HG03432 (cell line): ENCODE measurements at regions not wholly inside any gene's neighbourhood (a gene's known extent, or its start where the extent isn't known, plus 50 kb on each side); places are given as distances from the start of the nearest gene placed in this dataset.

Experiments
- ATAC-seq: cut with Tn5 transposase; IDR thresholded peaks from one replicate; pipeline ENCODE4 v1.9.1; 2021; ENCODE audit warnings: mild to moderate bottlenecking, moderate library complexity; ENCODE audit not compliant: unreplicated experiment

DNA sequence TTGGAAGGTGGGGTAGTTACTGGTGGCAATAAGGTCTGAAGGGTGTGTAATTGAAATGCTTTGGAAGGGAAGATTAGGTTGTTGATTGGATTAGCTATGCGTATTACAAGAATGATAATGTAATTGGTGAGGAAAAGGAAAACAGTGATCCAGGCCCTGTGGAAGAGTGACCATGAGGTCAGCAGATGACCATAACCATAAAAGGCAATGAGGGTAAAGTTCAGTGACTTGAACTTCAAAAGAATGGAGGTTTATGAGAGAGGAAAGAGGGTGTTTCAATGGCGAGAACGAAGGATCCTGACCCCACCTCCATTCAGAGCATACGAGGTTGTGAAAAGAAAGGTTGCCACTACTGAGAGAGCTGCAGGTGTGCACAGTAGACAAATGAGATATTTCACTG, 439.7 kb downstream of the CCSER2 start:
- ATAC-seq: no peak

DNA sequence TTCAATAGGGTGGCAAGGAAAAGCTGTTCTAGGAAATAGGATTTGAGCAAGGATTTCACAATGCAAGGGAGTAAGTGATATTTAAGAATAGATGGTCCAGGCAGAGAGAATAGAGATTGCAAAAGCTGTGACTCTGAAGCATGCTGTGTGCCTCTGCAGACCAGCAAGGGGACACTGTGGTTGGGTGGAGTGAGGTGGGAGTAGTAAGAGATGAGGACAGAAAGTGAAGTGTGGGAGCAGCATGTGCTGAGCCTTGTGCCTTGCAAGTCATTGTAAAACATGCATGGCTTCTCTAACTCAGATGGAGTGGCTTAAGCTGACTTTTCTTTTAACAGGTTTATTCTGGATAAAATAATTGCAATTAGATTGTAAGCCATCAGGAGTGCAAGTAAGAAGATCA, 442.4 kb downstream of the CCSER2 start:
- no peak for ATAC-seq

GRCh38 chr10:84783386-84783785, 455.0 kb downstream of the CCSER2 start:
- peak; percentile 86 for ATAC-seq

GRCh38 chr10:84783909-84784308, 455.5 kb downstream of the CCSER2 start:
- ATAC-seq: no peak

DNA sequence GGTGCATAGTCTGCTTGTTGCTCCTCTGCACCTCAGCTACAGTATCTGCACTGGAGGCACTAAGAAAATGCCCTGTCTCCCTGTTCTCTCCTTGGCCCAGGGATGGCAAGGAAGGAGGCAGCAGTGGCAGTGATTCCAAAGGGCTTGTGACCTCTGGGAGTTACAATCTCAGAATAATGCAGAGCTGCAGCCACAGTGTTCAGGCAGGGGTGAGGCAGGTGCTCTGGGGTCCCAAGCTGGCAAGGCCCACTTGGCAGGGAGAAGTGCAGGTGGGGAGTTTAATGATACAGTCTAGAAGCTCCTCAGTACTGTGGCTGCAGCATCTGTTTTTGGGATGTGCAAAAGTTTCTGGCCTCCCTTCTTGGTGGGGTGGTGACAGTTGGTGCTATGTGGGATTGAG, 456.4 kb downstream of the CCSER2 start:
- no peak for ATAC-seq

GRCh38 chr10:84789026-84789425, 460.6 kb downstream of the CCSER2 start:
- no peak for ATAC-seq

- ATAC-seq: no peak
These were observed 469.9 kb downstream of the CCSER2 start for GRCh38 chr10:84798312-84798711.

- ATAC-seq: no peak
These were observed 472.8 kb downstream of the CCSER2 start for GRCh38 chr10:84801156-84801555.

DNA sequence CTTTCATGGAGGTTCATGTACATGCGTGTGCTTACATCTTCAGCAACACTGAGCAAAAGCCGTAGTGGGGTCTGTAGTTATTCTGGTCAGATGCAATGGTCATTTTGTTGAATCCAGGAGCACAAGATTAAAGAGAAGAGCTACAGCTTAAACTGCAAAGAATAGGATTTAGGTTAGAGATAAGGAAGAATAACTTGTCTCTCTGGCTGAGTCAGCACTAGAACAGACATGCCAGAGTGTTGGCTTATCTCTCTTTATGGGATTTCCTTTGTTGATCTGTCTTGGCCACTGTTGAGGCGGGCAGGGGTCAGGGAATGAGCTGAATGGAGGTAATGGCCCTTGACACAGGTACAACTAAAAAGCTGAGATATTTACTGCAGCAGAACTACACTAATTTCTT, 473.5 kb downstream of the CCSER2 start:
- no peak for ATAC-seq

- ATAC-seq: no peak
These were observed 476.8 kb downstream of the CCSER2 start for GRCh38 chr10:84805149-84805548.

DNA sequence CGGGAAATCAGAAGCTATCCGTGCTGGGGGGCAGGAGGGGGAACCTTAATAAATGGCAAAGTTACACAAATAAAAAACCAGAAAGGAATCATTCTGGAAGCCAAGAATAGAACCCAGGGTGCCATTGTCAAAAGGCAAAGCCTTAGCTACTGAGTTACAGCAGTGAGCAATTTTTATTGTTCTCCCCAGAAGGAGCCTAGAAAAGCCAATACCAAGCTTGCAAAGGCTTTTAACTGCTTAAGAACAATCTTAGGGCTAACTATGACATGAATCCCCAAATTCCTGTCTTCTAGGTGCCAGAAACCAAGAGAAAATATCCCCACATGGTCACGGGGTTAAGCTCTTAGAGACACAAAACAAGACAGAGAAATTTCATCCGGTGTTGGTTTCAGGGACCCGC, 482.7 kb downstream of the CCSER2 start:
- ATAC-seq: no peak

DNA sequence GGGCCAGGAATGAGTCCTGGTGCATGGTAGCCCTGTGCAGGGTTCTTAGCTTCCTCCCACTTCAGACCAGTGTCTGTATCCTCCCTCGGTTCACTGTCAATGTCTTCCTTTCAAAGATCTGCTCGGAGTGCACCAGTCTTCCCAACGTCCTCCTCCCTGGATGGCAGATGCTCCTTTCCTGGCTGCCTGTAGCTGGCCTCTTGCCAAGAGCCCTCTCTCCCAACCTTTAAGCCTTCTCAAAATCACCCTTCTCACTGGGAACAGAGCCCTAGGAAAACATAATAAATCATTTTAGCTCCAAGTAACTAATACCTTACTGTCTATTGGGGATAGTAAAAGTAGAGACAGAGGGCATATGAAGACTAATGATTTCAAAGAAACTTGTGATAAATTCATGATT, 490.6 kb downstream of the CCSER2 start:
- ATAC-seq: no peak

DNA sequence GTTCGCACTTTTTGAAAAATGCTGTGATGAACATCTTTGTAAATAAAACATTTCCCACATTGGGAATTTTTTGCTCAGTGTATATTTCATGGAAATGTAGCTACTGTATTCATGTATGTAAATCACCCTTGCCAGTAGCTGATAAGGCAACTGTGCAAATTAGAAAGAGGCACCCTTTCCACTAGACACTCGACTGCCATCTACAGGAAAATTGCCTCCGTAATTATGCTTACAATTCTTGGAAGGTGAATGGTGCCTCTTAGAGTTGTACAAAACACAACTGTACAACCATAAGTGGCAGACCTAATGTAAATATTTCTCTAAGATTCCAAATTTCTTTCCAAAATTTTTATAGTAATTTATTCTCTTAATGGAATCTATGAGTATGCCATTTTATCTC, 491.7 kb downstream of the CCSER2 start:
- no peak for ATAC-seq

DNA sequence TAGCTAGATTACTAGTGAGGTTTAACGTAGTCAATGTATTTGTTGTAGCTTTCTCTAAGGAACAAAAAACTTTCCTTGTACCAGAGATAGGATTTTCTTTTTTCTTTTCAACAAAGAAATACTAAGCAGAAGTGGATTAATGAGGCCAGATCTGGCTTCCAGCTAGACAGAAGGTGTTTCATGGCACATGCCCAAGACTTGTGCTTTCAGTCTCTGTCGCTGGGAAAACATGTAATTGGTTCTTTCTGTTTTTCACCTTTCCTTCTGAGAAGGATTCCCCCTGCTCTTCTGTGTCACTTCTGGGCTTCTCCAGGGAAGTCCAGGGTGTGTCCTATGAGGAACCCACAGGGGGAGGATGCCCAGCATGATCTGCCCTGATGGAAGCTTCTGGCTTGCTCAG, 492.2 kb downstream of the CCSER2 start:
- ATAC-seq: no peak

GRCh38 chr10:84822931-84823630, 494.7 kb downstream of the CCSER2 start:
- ATAC-seq: no peak

DNA sequence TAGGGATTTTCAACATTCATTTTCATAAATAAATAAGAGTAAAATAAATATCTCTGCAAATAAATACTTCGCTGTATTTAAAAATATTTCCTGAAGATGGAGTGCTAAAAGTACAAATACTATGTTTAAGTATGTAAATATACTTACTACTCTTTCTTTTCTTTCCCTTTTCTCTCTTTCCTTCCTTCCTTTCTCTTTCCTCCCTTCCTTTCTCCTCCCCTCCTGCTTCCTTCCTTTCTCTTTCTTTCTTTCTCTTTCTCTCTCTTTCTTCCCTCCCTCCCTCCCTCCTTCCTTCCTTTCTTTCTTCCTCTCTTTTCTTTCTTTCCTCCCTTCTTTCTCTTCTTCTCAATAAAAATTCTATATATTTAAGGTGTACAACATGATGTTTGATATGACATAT, 496.1 kb downstream of the CCSER2 start:
- ATAC-seq: no peak

DNA sequence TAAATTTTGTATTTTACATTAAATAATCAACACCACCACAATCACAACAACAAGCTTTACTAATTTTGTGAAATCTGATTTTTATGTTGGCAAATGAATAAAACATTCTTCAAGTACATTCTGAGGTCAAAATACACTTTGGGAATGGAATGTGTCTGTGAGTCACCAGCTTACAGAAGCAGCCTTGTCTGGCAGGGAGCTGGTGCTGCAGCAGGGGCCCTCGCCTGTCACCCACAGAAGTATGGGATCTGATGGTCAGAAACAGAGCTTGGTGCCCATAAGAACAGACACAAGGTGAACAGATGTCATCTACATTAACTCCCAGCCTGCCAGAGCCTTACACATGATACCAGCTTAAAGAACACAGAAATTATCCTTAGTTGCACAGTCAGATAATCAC, 496.9 kb downstream of the CCSER2 start:
- no peak for ATAC-seq

GRCh38 chr10:84826704-84827103, 498.3 kb downstream of the CCSER2 start:
- ATAC-seq: no peak

GRCh38 chr10:84829131-84829530, 500.7 kb downstream of the CCSER2 start:
- ATAC-seq: no peak

DNA sequence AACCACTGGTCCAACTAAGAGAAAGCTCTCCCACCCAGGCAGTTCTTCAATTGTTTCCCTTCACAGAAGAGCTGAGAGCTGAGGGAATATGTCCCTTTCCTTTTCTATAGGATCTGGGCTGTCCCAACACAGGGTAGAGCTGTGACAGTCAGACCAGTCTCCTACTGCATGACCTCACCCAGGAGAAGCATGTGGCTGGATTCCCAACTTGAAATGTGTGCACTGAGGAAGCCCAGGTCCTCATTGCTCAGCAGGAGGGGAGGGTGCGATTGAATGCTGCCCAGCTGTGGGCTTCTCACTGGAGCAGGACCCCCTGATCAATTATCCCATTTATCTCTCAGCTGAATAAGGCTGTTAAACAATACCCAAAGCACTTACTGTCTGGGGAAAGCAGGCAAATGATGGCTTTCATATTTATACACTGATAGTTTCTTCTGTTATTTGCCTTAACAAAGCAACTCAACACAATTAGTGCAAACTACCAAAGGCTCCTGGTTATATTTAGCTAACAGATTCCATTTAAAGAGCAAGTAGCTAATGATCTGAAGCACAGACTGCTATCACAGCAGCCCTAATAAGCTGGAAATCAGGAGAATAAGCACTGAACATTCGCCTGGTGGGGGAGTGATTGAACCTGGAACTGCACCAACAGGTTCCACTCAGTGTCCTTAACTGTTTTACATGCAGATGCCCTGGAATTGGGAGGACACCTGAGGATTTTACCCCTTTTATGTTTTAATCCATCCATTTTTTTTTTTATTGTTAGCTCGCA, 508.8 kb downstream of the CCSER2 start:
- ATAC-seq: no peak

GRCh38 chr10:84837877-84838276, 509.5 kb downstream of the CCSER2 start:
- no peak for ATAC-seq

DNA sequence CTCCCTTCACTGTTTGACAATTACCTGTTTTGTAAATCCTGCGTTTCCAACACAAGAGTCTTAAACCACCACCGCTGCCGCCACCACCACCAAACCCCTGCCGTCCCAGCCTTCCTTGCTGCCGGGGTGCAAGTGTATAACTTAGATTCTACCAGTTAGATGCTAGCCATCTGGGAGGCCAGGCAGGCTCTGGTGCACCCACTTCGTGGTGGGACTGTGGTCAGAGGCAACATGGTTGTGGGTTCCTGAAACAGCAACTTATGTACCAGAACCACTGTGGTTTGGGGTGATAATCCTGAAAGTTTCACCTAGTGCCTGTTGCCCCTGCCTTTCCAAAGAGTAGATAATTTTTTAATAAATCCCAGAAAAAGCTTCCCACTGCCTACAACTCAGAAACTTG, 510.5 kb downstream of the CCSER2 start:
- ATAC-seq: no peak

GRCh38 chr10:84842593-84842992, 514.2 kb downstream of the CCSER2 start:
- no peak for ATAC-seq
